Activated T-helper 17 cell treated with anti-CD3 and anti-CD28 coated beads, Interleukin-2, amount 50 U/mL, for 72 hours (primary cell): ENCODE measurements at regions not wholly inside any gene's neighbourhood (a gene's known extent, or its start where the extent isn't known, plus 50 kb on each side); places are given as distances from the start of the nearest gene placed in this dataset.

Experiments used
- ATAC-seq: fragments of 150-1000 bp; cut with Tn5 transposase; replicated peaks from 2 replicates; pipeline ENCODE4 v1.10.0; 2021; ENCODE audit warnings: mild to moderate bottlenecking, moderate library complexity
- H3K27ac Mint-ChIP-seq: one replicate; pipeline ENCODE4 v1.8.0; 2022; ENCODE audit warnings: mixed read lengths
- H3K27me3 Mint-ChIP-seq: one replicate; pipeline ENCODE4 v1.8.0; 2022; ENCODE audit warnings: mixed read lengths
- H3K36me3 Mint-ChIP-seq: one replicate; pipeline ENCODE4 v1.8.0; 2022; ENCODE audit warnings: low read depth, mild to moderate bottlenecking, mixed read lengths
- H3K4me1 Mint-ChIP-seq: one replicate; pipeline ENCODE4 v1.8.0; 2022; ENCODE audit warnings: mixed read lengths
- H3K4me3 Mint-ChIP-seq: one replicate; pipeline ENCODE4 v1.8.0; 2022; ENCODE audit warnings: mild to moderate bottlenecking, mixed read lengths
- H3K9me3 Mint-ChIP-seq: one replicate; pipeline ENCODE4 v1.8.0; 2022; ENCODE audit warnings: mixed read lengths

DNA sequence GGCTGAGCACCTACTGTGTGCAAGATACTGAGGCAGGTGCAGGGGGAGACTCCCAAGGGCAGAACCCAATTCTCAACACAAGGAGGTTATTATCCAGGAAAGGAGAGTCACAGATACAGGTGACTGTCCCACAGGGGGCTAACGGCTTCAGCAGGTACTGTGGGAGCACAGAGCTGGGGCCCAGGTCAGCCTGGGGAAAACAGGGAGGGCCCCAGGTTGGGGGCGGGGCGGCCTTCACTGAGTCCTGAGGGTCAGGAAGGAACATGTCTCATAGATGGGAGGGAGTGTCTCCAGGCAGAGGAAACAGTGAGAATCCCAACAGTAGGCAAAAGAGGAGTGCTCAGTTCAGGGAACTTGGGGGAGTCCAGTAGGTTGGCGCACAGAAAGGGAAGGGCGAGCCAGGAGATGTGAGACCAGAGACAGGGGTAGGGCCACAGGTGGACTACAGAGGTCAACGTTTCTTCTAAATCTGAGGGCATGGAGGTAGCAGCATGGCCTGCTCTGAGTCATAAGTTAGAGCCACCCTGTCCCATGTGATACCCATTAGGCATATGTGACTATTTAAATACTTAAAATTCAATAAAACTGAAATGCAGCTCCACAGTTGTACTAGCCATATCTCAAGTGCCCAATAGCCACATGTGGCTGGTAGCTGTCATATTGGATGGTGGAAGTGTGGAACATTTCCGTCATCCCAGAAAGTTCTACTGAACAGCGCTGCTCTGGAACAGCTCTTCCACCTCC lies 157.2 kb downstream of the TTC32 start:
- H3K27me3 Mint-ChIP-seq = peaks cover 6% of the 10 kb centered on the region
- no peak overlapping the region for H3K27ac Mint-ChIP-seq
- H3K4me3 Mint-ChIP-seq = no peak overlapping the region
- no peaks in the 10 kb centered on the region for H3K36me3 Mint-ChIP-seq
- no peaks in the 10 kb centered on the region for H3K9me3 Mint-ChIP-seq
- no peaks in the 10 kb centered on the region for H3K4me1 Mint-ChIP-seq
- no peak for ATAC-seq

DNA sequence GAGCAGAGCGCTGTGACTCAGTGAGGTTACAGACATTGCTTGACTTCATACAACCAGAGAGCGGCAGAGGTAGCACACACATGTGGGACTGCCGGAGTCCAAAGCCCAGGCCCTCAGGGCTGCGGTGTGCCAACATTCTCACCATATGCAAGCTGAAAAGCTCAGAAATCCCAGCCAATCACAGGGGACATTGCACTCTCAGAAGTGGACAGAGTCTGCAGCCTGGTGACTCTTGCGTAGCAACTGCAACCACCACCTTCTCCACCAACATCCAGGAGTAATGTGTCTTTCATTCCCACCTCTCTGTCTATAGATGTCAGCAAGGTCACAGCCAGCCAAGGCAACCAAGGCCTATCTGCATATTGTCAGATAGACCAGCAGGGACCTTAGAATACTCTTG lies 158.1 kb downstream of the TTC32 start:
- no peaks in the 10 kb centered on the region for H3K9me3 Mint-ChIP-seq
- peaks cover 6% of the 10 kb centered on the region for H3K27me3 Mint-ChIP-seq
- H3K27ac Mint-ChIP-seq = no peak overlapping the region
- no peaks in the 10 kb centered on the region for H3K36me3 Mint-ChIP-seq
- no peak overlapping the region for H3K4me3 Mint-ChIP-seq
- H3K4me1 Mint-ChIP-seq = no peaks in the 10 kb centered on the region
- no peak for ATAC-seq

DNA sequence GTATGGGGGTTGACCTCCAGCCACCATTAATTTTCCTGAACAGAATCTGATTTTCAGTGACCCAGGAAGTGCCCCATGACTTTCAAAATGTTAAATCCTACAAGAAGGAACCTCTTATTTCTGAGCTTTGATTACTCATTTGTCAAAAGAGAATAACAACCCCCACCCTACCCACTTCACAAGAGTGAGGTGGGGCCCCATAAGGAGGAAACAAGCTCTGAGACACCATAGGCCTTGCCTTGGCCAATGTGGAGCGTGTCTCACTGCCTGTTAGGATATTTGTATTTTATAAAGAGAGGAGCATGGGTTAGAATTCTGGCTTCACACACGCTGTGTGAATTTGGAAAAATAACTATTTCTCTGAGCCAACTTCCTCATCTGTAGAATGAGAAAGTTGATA lies 158.9 kb downstream of the TTC32 start:
- H3K27ac Mint-ChIP-seq = no peak overlapping the region
- no peak for ATAC-seq
- H3K9me3 Mint-ChIP-seq = no peaks in the 10 kb centered on the region
- no peaks in the 10 kb centered on the region for H3K4me1 Mint-ChIP-seq
- peaks cover 9% of the 10 kb centered on the region for H3K27me3 Mint-ChIP-seq
- no peaks in the 10 kb centered on the region for H3K36me3 Mint-ChIP-seq
- no peak overlapping the region for H3K4me3 Mint-ChIP-seq

DNA sequence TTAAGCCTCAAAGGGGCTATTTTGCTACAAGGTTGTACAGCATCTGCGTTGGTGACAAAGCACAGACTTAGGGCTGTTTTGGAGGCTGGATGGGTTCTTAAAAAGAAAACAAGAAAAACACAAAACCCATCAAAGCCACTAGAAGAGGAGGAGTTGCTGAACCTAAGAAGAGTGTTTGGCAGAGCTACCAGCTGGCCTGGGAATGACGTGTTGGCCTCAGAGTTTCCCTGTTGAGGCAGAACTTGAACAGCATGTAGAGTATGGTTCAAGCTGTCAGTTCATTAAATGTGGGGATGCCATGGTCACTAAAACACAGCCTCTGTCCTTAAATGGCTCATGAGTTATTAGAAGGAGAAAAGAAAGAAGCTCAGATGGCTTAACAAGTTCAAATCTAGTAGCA lies 162.5 kb downstream of the TTC32 start:
- Mint-ChIP-seq H3K27ac (no peak overlapping the region), H3K9me3 (no peaks in the 10 kb centered on the region), H3K36me3 (no peaks in the 10 kb centered on the region), H3K4me3 (no peak overlapping the region), H3K27me3 (peaks cover 15% of the 10 kb centered on the region), H3K4me1 (no peaks in the 10 kb centered on the region)
- no peak for ATAC-seq

DNA sequence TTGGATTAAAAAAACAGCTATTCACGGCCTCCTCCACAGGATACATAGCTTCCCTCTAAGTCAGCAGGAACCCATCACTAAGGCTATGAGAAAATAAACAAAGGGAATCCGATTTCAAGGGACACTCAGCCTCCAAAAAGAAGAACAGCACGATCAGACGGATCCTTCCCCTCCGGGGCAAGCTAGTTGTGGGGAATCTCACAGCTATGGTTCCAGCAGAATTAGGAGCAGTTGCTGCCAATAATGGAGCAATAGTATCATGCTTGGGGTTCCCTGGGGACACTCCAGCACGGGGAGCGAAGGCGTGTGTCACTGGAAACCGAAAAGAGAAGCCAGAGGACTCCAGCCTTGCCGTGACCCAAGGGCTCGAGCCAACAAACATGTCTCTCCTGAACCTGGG lies 163.1 kb downstream of the TTC32 start:
- no peaks in the 10 kb centered on the region for H3K36me3 Mint-ChIP-seq
- no peaks in the 10 kb centered on the region for H3K9me3 Mint-ChIP-seq
- no peaks in the 10 kb centered on the region for H3K4me1 Mint-ChIP-seq
- ATAC-seq = no peak
- peaks cover 15% of the 10 kb centered on the region for H3K27me3 Mint-ChIP-seq
- no peak overlapping the region for H3K4me3 Mint-ChIP-seq
- no peak overlapping the region for H3K27ac Mint-ChIP-seq

DNA sequence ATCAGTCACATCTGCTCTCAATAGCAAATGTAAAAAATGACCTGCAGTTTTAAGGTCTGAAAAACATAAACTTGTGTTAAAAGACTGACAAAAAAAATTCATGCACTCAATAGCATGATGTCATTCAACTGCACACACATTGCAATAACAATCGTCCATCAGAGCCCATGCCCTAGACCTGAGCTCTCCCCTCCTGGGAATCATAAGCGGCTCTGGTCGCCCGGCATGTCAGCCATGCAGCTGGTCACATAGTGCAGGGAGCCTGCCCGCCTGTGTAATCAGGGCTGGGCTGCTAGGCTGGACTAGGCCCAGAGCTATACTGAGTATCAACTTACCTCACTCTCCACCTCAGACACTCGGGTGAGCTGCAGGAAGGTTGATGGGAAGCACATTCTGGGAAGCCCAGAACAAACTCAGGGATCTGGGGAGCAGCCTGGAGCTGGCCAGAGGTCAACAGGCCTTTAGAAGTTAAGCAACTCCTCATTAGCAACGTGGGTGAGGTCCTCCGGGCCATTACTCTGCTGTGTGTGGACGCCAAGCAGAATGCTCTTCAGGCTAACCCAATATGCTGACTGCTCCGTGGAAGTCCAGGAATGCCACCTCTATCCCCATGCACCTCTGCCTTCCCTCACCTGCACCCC lies 165.5 kb downstream of the TTC32 start:
- no peak for ATAC-seq
- Mint-ChIP-seq H3K4me3 (no peak overlapping the region), H3K36me3 (no peaks in the 10 kb centered on the region), H3K4me1 (no peaks in the 10 kb centered on the region), H3K27ac (no peak overlapping the region), H3K9me3 (no peaks in the 10 kb centered on the region), H3K27me3 (peaks cover 19% of the 10 kb centered on the region)

DNA sequence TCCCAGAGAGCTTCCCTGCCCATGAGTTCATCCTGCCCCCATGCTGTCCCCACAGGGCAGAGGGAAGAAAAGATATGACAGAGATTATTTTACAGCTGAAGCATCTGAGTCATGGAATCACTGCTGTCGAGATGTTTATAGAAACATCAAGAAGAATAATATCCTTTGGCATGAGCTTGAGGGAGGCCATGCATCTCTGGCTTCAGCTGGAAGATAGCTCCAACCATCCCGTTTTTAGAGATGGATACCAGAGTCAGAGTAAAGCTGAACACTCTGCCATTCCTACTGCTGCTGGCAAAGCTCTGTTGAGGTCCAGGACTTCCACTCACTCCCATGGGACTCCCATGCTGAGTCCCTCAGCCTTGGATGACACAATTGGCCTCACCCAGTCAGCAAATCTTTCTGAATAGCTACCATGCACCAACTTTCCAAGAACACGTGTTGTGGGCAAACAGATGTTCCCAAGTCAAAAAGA lies 167.8 kb downstream of the TTC32 start:
- H3K4me3 Mint-ChIP-seq = no peak overlapping the region
- no peaks in the 10 kb centered on the region for H3K9me3 Mint-ChIP-seq
- ATAC-seq = no peak
- H3K4me1 Mint-ChIP-seq = no peaks in the 10 kb centered on the region
- no peak overlapping the region for H3K27ac Mint-ChIP-seq
- peaks cover 20% of the 10 kb centered on the region for H3K27me3 Mint-ChIP-seq
- no peaks in the 10 kb centered on the region for H3K36me3 Mint-ChIP-seq

DNA sequence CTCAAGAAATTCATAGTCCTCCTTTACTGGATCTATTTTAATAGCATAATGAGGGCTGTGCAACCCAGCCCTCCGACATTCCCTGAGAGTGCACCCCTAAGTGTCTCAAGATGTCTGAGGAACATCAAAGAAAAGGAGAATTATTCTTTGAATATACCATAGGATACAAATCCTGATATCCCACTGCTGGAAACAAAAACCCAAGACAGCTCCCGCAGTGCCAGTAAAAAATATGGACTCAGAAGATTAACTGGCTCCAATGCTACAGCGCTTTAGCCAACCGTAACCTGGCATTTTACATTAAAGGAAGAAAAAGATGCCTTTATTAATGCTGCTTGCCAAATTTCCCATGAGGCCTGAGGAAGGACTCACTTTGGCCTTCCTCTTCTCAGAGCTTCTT lies 168.4 kb downstream of the TTC32 start:
- H3K4me1 Mint-ChIP-seq = no peaks in the 10 kb centered on the region
- H3K27me3 Mint-ChIP-seq = peaks cover 23% of the 10 kb centered on the region
- ATAC-seq = no peak
- H3K27ac Mint-ChIP-seq = no peak overlapping the region
- no peak overlapping the region for H3K4me3 Mint-ChIP-seq
- no peaks in the 10 kb centered on the region for H3K9me3 Mint-ChIP-seq
- no peaks in the 10 kb centered on the region for H3K36me3 Mint-ChIP-seq

DNA sequence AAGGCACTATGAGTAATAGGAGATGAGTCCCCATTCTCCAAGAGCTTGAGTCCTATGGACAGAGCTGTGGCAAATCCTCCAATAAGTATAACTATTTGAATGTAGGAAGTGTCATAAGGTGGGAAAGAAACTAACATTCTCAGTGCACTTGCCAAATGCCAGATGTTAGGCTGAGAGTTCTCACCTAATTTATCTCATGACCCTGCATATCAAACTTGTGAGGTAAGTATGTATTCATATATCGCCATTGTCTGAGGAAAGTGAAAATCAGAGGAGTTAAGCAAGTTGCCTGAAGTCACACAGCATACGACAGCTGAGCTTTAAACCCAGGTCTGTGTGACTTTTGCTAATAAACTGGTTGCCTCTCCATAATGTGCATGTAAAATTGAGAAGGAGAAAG lies 169.5 kb downstream of the TTC32 start:
- Mint-ChIP-seq H3K27me3 (peaks cover 22% of the 10 kb centered on the region), H3K4me3 (no peak overlapping the region)

DNA sequence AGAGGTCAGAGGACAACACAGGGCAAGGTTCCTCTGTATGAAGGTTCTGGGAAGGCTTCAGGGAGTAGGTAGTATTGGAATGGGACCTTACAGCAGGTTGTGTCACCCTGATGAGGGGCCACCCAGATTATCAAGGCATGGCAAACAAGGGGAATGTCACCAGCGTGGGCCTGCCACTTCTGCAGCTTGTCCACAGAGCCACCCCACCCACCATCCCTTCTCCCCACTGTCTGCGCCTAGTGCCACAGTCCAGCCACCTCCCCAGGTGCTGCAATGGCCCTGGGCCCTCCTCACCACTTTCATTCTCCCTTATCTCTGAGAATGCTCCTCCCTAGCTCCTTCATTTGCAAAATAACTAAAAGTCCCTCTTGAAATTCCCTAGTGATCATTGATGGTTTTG lies 170.3 kb downstream of the TTC32 start:
- H3K27ac Mint-ChIP-seq = no peak overlapping the region
- H3K36me3 Mint-ChIP-seq = no peaks in the 10 kb centered on the region
- no peak for ATAC-seq
- no peaks in the 10 kb centered on the region for H3K4me1 Mint-ChIP-seq
- no peak overlapping the region for H3K4me3 Mint-ChIP-seq
- H3K27me3 Mint-ChIP-seq = peaks cover 22% of the 10 kb centered on the region
- no peaks in the 10 kb centered on the region for H3K9me3 Mint-ChIP-seq

More for the DNA sequence above, 169.5 kb downstream of the TTC32 start:
- no peak overlapping the region for H3K27ac Mint-ChIP-seq
- H3K9me3 Mint-ChIP-seq = no peaks in the 10 kb centered on the region
- ATAC-seq = no peak
- H3K4me1 Mint-ChIP-seq = no peaks in the 10 kb centered on the region
- H3K36me3 Mint-ChIP-seq = no peaks in the 10 kb centered on the region

DNA sequence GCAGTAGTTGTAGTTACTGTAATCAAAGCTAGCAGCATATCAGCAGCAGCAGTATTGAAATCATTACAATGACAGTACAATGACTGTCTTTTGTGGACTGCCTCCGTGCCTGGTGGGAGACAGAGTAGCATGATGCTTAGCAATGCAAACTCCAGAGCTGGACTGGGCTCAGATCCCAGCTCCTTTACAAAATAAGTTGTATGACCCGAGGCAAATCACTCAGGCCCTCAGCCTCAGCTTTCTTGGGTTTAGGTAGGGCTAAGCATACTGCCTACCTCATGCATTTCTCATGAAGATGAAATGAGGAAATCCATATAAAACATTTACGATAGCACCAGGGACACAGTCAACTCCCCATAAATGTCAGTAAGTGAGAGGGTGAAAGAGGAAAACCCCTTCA lies 170.7 kb downstream of the TTC32 start:
- Mint-ChIP-seq H3K9me3 (no peaks in the 10 kb centered on the region), H3K27ac (no peak overlapping the region), H3K36me3 (no peaks in the 10 kb centered on the region), H3K4me1 (no peaks in the 10 kb centered on the region), H3K27me3 (peaks cover 22% of the 10 kb centered on the region), H3K4me3 (no peak overlapping the region)
- ATAC-seq = no peak

DNA sequence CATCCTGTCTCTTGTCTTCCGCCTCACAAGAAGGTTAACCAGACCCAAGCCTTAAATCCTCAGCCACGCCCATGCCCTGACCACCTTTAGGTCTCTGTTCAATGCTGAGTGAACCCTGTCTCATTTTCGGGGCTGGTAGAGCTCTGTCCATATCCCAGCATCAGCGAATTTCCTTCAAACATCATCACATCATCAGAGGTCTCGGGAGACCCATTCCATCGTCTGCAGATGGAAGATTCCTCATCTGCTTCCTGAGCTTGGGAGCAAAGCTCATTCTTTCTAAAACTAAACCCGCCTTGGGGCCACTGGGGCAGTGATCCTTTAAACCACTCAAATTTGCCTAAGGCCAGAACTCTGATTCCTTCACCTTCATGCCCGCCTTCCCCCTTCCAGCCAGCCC lies 173.7 kb downstream of the TTC32 start:
- no peaks in the 10 kb centered on the region for H3K9me3 Mint-ChIP-seq
- ATAC-seq = no peak
- H3K27me3 Mint-ChIP-seq = peaks cover 16% of the 10 kb centered on the region
- H3K4me3 Mint-ChIP-seq = no peak overlapping the region
- no peaks in the 10 kb centered on the region for H3K36me3 Mint-ChIP-seq
- H3K27ac Mint-ChIP-seq = no peak overlapping the region
- H3K4me1 Mint-ChIP-seq = no peaks in the 10 kb centered on the region

DNA sequence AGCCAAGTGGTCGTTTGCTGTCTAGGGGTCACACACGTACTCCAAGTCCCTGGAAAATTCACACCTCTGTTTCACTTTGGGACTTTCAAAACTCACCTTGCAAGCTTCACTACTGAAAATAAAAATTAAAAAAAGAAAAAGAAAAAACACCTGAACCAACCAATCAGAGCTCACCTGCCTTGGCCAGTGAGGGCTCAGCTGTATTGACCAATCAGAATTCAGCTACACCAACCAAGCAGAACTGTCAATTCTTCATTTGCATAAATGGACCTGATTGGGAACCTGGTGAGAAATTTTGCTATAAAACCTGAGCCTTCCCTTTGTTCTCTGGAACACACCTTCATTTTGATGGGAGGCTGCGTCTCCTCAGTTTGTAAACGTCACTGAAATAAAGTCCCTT lies 176.4 kb downstream of the TTC32 start:
- no peak overlapping the region for H3K27ac Mint-ChIP-seq
- no peaks in the 10 kb centered on the region for H3K36me3 Mint-ChIP-seq
- no peaks in the 10 kb centered on the region for H3K4me1 Mint-ChIP-seq
- H3K4me3 Mint-ChIP-seq = no peak overlapping the region
- ATAC-seq = no peak
- peaks cover 9% of the 10 kb centered on the region for H3K27me3 Mint-ChIP-seq
- H3K9me3 Mint-ChIP-seq = no peaks in the 10 kb centered on the region

DNA sequence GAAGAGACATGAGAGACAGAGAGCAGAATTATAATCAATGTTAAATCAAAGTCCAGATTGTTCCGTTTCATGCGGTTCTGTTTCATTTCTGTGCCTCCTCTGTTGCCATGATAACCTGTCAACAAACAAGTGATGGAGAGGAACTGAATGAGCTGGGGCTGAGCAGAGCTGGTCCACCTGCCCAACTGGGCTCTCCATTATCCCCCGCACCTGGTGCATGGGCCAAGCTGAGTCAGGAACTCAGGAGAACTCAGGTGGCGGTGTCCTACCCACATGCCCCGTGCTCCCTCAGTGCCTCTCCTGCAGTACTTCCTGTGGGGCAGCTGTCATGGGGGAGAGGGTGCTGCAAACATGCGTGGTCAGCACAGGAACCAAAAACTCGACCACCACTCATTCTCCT lies 178.8 kb downstream of the TTC32 start:
- ATAC-seq = no peak
- H3K4me1 Mint-ChIP-seq = no peaks in the 10 kb centered on the region
- no peaks in the 10 kb centered on the region for H3K9me3 Mint-ChIP-seq
- no peak overlapping the region for H3K27ac Mint-ChIP-seq
- no peak overlapping the region for H3K4me3 Mint-ChIP-seq
- H3K36me3 Mint-ChIP-seq = no peaks in the 10 kb centered on the region
- H3K27me3 Mint-ChIP-seq = peaks cover 6% of the 10 kb centered on the region

DNA sequence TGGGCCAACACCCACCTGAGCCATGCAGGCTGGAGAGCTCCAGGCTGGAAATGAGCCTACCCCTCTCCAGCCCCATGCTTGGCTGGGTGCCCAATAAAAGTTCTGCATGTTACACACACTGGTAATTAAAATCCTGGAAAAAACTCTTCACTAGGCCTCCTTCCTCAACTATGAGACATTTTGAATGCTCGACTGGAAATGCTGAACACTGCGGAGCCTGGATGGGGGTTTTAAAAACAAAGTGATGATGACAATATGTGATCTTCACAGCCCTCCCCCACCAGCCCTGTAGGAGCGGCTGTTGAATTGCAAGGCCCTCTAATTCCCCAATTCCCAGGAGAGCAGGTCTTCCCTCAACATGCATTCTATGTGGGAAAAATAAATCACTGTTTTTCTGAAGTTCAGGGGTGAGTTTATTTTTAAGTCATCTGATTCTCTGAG lies 179.2 kb downstream of the TTC32 start:
- Mint-ChIP-seq H3K4me3 (no peak overlapping the region), H3K4me1 (no peaks in the 10 kb centered on the region), H3K9me3 (no peaks in the 10 kb centered on the region), H3K27ac (no peak overlapping the region), H3K27me3 (peaks cover 6% of the 10 kb centered on the region), H3K36me3 (no peaks in the 10 kb centered on the region)
- no peak for ATAC-seq
